ENCODE measurements at regions not wholly inside any gene's neighbourhood (a gene's known extent, or its start where the extent isn't known, plus 50 kb on each side); places are given as distances from the start of the nearest gene placed in this dataset.
"Not testable (repeated sequence)": the region's sequence is repeated elsewhere in the genome, so short reads cannot be mapped to it uniquely, and the experiment has no call there.

GRCh38 chr13:87168390-87168789 is 502.8 kb upstream of the SLITRK5 start:
- no peak for TF ChIP-seq CTCF (IDR thresholded peaks at IDR 0.05; ENCODE audit: insufficient read depth, low read depth, low read length)
- no peak for DNase-seq (ENCODE audit: low read depth)

GRCh38 chr13:87169337-87169736 is 501.8 kb upstream of the SLITRK5 start:
- DNase-seq (ENCODE audit: low read depth) = no peak
- TF ChIP-seq CTCF (IDR thresholded peaks at IDR 0.05; ENCODE audit: insufficient read depth, low read depth, low read length) = no peak
- H3K4me3 ChIP-seq (ENCODE audit: low read depth, low read length) = no peak overlapping the region

More at GRCh38 chr13:87168390-87168789, 502.8 kb upstream of the SLITRK5 start:
- no peak overlapping the region for H3K4me3 ChIP-seq (ENCODE audit: low read depth, low read length)

- no peak overlapping the region for H3K4me3 ChIP-seq (ENCODE audit: low read depth, low read length)
- peak; percentile 78 for DNase-seq (ENCODE audit: low read depth)
- no peak for TF ChIP-seq CTCF (IDR thresholded peaks at IDR 0.05; ENCODE audit: insufficient read depth, low read depth, low read length)
These were observed 498.9 kb upstream of the SLITRK5 start for GRCh38 chr13:87172166-87172835.

- DNase-seq (ENCODE audit: low read depth); H3K4me3 ChIP-seq (ENCODE audit: low read depth, low read length): not testable (repeated sequence)
These were observed 486.0 kb upstream of the SLITRK5 start for GRCh38 chr13:87185138-87185537.

GRCh38 chr13:87186647-87187046 is 484.5 kb upstream of the SLITRK5 start:
- not testable (repeated sequence) for DNase-seq (ENCODE audit: low read depth); H3K4me3 ChIP-seq (ENCODE audit: low read depth, low read length)

- DNase-seq (ENCODE audit: low read depth); H3K4me3 ChIP-seq (ENCODE audit: low read depth, low read length): not testable (repeated sequence)
These were observed 479.7 kb upstream of the SLITRK5 start for GRCh38 chr13:87191485-87191884.

GRCh38 chr13:87198371-87198770 is 472.8 kb upstream of the SLITRK5 start:
- H3K4me3 ChIP-seq (ENCODE audit: low read depth, low read length) = no peak overlapping the region
- TF ChIP-seq CTCF (IDR thresholded peaks at IDR 0.05; ENCODE audit: insufficient read depth, low read depth, low read length) = no peak
- no peak for DNase-seq (ENCODE audit: low read depth)

GRCh38 chr13:87206708-87207107 is 464.5 kb upstream of the SLITRK5 start:
- DNase-seq (ENCODE audit: low read depth) = no peak
- TF ChIP-seq CTCF (IDR thresholded peaks at IDR 0.05; ENCODE audit: insufficient read depth, low read depth, low read length) = no peak

More at GRCh38 chr13:87206708-87207107, 464.5 kb upstream of the SLITRK5 start:
- no peak overlapping the region for H3K4me3 ChIP-seq (ENCODE audit: low read depth, low read length)
